ENCODE measurements at regions not wholly inside any gene's neighbourhood (a gene's known extent, or its start where the extent isn't known, plus 50 kb on each side); places are given as distances from the start of the nearest gene placed in this dataset.
A peak's percentile ranks its signal among the peaks of the same experiment; 100 is the strongest.

- no peak for DNase-seq (ENCODE audit: low read depth in 4 of 6, low spot score in 6 of 6)
- 40% methylated on average over 1 of the region's 5 CpGs for WGBS (ENCODE audit: insufficient coverage)
These were observed 113.7 kb upstream of the DHX40 start for GRCh38 chr17:59451706-59452105.

GRCh38 chr17:59454633-59455105, 110.7 kb upstream of the DHX40 start:
- Histone ChIP-seq H3K27me3 (ENCODE audit: control insufficient read depth, insufficient read depth, low read length) (no peaks in the 10 kb centered on the region), H3K36me3 (ENCODE audit: control insufficient read depth, insufficient read depth, low read length) (no peaks in the 10 kb centered on the region), H3K4me3 (ENCODE audit: low read depth, low read length) (no peak overlapping the region), H3K9me3 (ENCODE audit: control insufficient read depth, insufficient read depth, low read length) (no peaks in the 10 kb centered on the region), H3K4me1 (ENCODE audit: control insufficient read depth, insufficient read depth, low read length) (no peaks in the 10 kb centered on the region), H3K27ac (ENCODE audit: low read depth, low read length) (no peak overlapping the region)
- 93% methylated on average over 2 of the region's 3 CpGs for WGBS (ENCODE audit: insufficient coverage)
- no peak for DNase-seq (ENCODE audit: low read depth in 4 of 6, low spot score in 6 of 6)

More at GRCh38 chr17:59451706-59452105, 113.7 kb upstream of the DHX40 start:
- no peak overlapping the region for H3K27ac ChIP-seq (ENCODE audit: low read depth, low read length)
- no peaks in the 10 kb centered on the region for H3K27me3 ChIP-seq (ENCODE audit: control insufficient read depth, insufficient read depth, low read length)
- H3K9me3 ChIP-seq (ENCODE audit: control insufficient read depth, insufficient read depth, low read length) = no peaks in the 10 kb centered on the region
- no peak overlapping the region for H3K4me3 ChIP-seq (ENCODE audit: low read depth, low read length)
- no peaks in the 10 kb centered on the region for H3K36me3 ChIP-seq (ENCODE audit: control insufficient read depth, insufficient read depth, low read length)
- H3K4me1 ChIP-seq (ENCODE audit: control insufficient read depth, insufficient read depth, low read length) = no peaks in the 10 kb centered on the region

GRCh38 chr17:59456428-59456827, 109.0 kb upstream of the DHX40 start:
- H3K4me3 ChIP-seq (ENCODE audit: low read depth, low read length) = no peak overlapping the region
- H3K27ac ChIP-seq (ENCODE audit: low read depth, low read length) = no peak overlapping the region
- 93% methylated on average over 7 of the region's 7 CpGs for WGBS (ENCODE audit: insufficient coverage)
- DNase-seq (ENCODE audit: low read depth in 4 of 6, low spot score in 6 of 6) = no peak
- H3K4me1 ChIP-seq (ENCODE audit: control insufficient read depth, insufficient read depth, low read length) = no peaks in the 10 kb centered on the region
- no peaks in the 10 kb centered on the region for H3K27me3 ChIP-seq (ENCODE audit: control insufficient read depth, insufficient read depth, low read length)
- H3K9me3 ChIP-seq (ENCODE audit: control insufficient read depth, insufficient read depth, low read length) = no peaks in the 10 kb centered on the region
- no peaks in the 10 kb centered on the region for H3K36me3 ChIP-seq (ENCODE audit: control insufficient read depth, insufficient read depth, low read length)

GRCh38 chr17:59456923-59457615, 108.3 kb upstream of the DHX40 start:
- H3K4me1 ChIP-seq (ENCODE audit: control insufficient read depth, insufficient read depth, low read length) = no peaks in the 10 kb centered on the region
- H3K27me3 ChIP-seq (ENCODE audit: control insufficient read depth, insufficient read depth, low read length) = no peaks in the 10 kb centered on the region
- H3K4me3 ChIP-seq (ENCODE audit: low read depth, low read length) = no peak overlapping the region
- no peak overlapping the region for H3K27ac ChIP-seq (ENCODE audit: low read depth, low read length)
- 100% methylated on average over 1 of the region's 5 CpGs for WGBS (ENCODE audit: insufficient coverage)
- H3K9me3 ChIP-seq (ENCODE audit: control insufficient read depth, insufficient read depth, low read length) = no peaks in the 10 kb centered on the region
- no peak for DNase-seq (ENCODE audit: low read depth in 4 of 6, low spot score in 6 of 6)
- H3K36me3 ChIP-seq (ENCODE audit: control insufficient read depth, insufficient read depth, low read length) = no peaks in the 10 kb centered on the region

GRCh38 chr17:59462385-59462784, 103.0 kb upstream of the DHX40 start:
- WGBS (ENCODE audit: insufficient coverage) = 89% methylated on average over 2 of the region's 4 CpGs
- H3K4me3 ChIP-seq (ENCODE audit: low read depth, low read length) = no peak overlapping the region
- no peak for DNase-seq (ENCODE audit: low read depth in 4 of 6, low spot score in 6 of 6)
- H3K27ac ChIP-seq (ENCODE audit: low read depth, low read length) = no peak overlapping the region
- H3K27me3 ChIP-seq (ENCODE audit: control insufficient read depth, insufficient read depth, low read length) = no peaks in the 10 kb centered on the region
- no peaks in the 10 kb centered on the region for H3K4me1 ChIP-seq (ENCODE audit: control insufficient read depth, insufficient read depth, low read length)
- H3K36me3 ChIP-seq (ENCODE audit: control insufficient read depth, insufficient read depth, low read length) = no peaks in the 10 kb centered on the region
- no peaks in the 10 kb centered on the region for H3K9me3 ChIP-seq (ENCODE audit: control insufficient read depth, insufficient read depth, low read length)

GRCh38 chr17:59464246-59464645, 101.2 kb upstream of the DHX40 start:
- Histone ChIP-seq H3K9me3 (ENCODE audit: control insufficient read depth, insufficient read depth, low read length) (no peaks in the 10 kb centered on the region), H3K27me3 (ENCODE audit: control insufficient read depth, insufficient read depth, low read length) (no peaks in the 10 kb centered on the region), H3K27ac (ENCODE audit: low read depth, low read length) (no peak overlapping the region), H3K36me3 (ENCODE audit: control insufficient read depth, insufficient read depth, low read length) (no peaks in the 10 kb centered on the region), H3K4me1 (ENCODE audit: control insufficient read depth, insufficient read depth, low read length) (no peaks in the 10 kb centered on the region), H3K4me3 (ENCODE audit: low read depth, low read length) (no peak overlapping the region)
- DNase-seq (ENCODE audit: low read depth in 4 of 6, low spot score in 6 of 6) = no peak
- 88% methylated on average over 5 of the region's 5 CpGs for WGBS (ENCODE audit: insufficient coverage)

GRCh38 chr17:59465949-59466307, 99.5 kb upstream of the DHX40 start:
- 100% methylated on average over 1 of the region's 6 CpGs for WGBS (ENCODE audit: insufficient coverage)
- H3K27me3 ChIP-seq (ENCODE audit: control insufficient read depth, insufficient read depth, low read length) = no peaks in the 10 kb centered on the region
- DNase-seq (ENCODE audit: low read depth in 4 of 6, low spot score in 6 of 6) = no peak
- no peaks in the 10 kb centered on the region for H3K4me1 ChIP-seq (ENCODE audit: control insufficient read depth, insufficient read depth, low read length)
- no peaks in the 10 kb centered on the region for H3K9me3 ChIP-seq (ENCODE audit: control insufficient read depth, insufficient read depth, low read length)
- no peak overlapping the region for H3K4me3 ChIP-seq (ENCODE audit: low read depth, low read length)
- H3K27ac ChIP-seq (ENCODE audit: low read depth, low read length) = no peak overlapping the region
- no peaks in the 10 kb centered on the region for H3K36me3 ChIP-seq (ENCODE audit: control insufficient read depth, insufficient read depth, low read length)

- no peaks in the 10 kb centered on the region for H3K9me3 ChIP-seq (ENCODE audit: control insufficient read depth, insufficient read depth, low read length)
- H3K36me3 ChIP-seq (ENCODE audit: control insufficient read depth, insufficient read depth, low read length) = no peaks in the 10 kb centered on the region
- peak in 3 of 6 donors; percentile 6 to 73 (median 8) for DNase-seq (ENCODE audit: low read depth in 4 of 6, low spot score in 6 of 6)
- H3K4me3 ChIP-seq (ENCODE audit: low read depth, low read length) = no peak overlapping the region
- no peak overlapping the region for H3K27ac ChIP-seq (ENCODE audit: low read depth, low read length)
- 67% methylated on average over 1 of the region's 5 CpGs for WGBS (ENCODE audit: insufficient coverage)
- no peaks in the 10 kb centered on the region for H3K27me3 ChIP-seq (ENCODE audit: control insufficient read depth, insufficient read depth, low read length)
- no peaks in the 10 kb centered on the region for H3K4me1 ChIP-seq (ENCODE audit: control insufficient read depth, insufficient read depth, low read length)
These were observed 98.2 kb upstream of the DHX40 start for GRCh38 chr17:59466946-59467801.

- H3K27ac ChIP-seq (ENCODE audit: low read depth, low read length) = no peak overlapping the region
- no peaks in the 10 kb centered on the region for H3K9me3 ChIP-seq (ENCODE audit: control insufficient read depth, insufficient read depth, low read length)
- H3K36me3 ChIP-seq (ENCODE audit: control insufficient read depth, insufficient read depth, low read length) = no peaks in the 10 kb centered on the region
- DNase-seq (ENCODE audit: low read depth in 4 of 6, low spot score in 6 of 6) = no peak
- H3K4me1 ChIP-seq (ENCODE audit: control insufficient read depth, insufficient read depth, low read length) = no peaks in the 10 kb centered on the region
- H3K27me3 ChIP-seq (ENCODE audit: control insufficient read depth, insufficient read depth, low read length) = no peaks in the 10 kb centered on the region
- no CpG with 5 or more reads among the region's 8 CpGs for WGBS (ENCODE audit: insufficient coverage)
- H3K4me3 ChIP-seq (ENCODE audit: low read depth, low read length) = no peak overlapping the region
These were observed 95.5 kb upstream of the DHX40 start for GRCh38 chr17:59469786-59470485.

Measured in spinal cord (tissue), 9 donors.